Stimulated activated effector memory CD8-positive, alpha-beta T cell treated with anti-CD3 and anti-CD28 coated beads, Interleukin-12 subunit alpha, Interleukin-12 subunit beta, amount 100 ng/mL, for 72 hours (primary cell): ENCODE measurements at regions not wholly inside any gene's neighbourhood (a gene's known extent, or its start where the extent isn't known, plus 50 kb on each side); places are given as distances from the start of the nearest gene placed in this dataset.
A peak's percentile ranks its signal among the peaks of the same experiment; 100 is the strongest.
"Not testable (repeated sequence)": the region's sequence is repeated elsewhere in the genome, so short reads cannot be mapped to it uniquely, and the experiment has no call there.

ENCODE experiments used
- ATAC-seq: fragments of 150-1000 bp; cut with Tn5 transposase; 2 replicates; pipeline ENCODE4 v1.10.0; 2021
- DNase-seq, 2 donors: peaks; one replicate each; pipeline ENCODE4 v3.0.0; 2021 to 2022; ENCODE audit warnings: low spot score in 2 of 2
- H3K27ac Mint-ChIP-seq: one replicate; pipeline ENCODE4 v1.8.0; 2022; ENCODE audit warnings: mild to moderate bottlenecking, mixed read lengths
- H3K36me3 Mint-ChIP-seq: one replicate; pipeline ENCODE4 v1.8.0; 2022; ENCODE audit warnings: mild to moderate bottlenecking, mixed read lengths
- H3K4me1 Mint-ChIP-seq: one replicate; pipeline ENCODE4 v1.8.0; 2022; ENCODE audit warnings: mixed read lengths
- H3K4me3 Mint-ChIP-seq: one replicate; pipeline ENCODE4 v1.8.0; 2022; ENCODE audit warnings: mild to moderate bottlenecking, mixed read lengths
- H3K9me3 Mint-ChIP-seq: one replicate; pipeline ENCODE4 v1.8.0; 2022; ENCODE audit warnings: mixed read lengths

DNA sequence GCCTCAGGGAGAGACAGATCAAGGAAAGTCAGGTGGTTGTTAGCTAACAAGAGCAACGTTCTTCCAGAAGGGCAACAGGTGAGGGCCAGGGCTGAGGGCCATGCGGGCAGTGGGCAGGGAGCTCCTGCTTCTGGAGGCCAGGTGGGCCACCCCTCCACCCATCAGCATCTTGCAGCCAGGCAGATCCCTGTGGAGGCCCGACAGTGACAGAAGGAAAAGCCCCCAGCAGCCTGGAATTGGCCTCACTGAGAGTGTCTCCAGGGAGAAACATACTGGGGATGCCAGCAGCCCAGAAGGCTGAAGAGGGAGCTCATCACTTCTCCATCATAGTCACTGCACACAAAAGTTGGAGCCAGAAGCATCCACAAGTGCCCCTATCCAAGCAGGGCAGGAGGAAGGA lies 300.1 kb downstream of the BCL2L11 start:
- H3K9me3 Mint-ChIP-seq, ATAC-seq, DNase-seq, H3K27ac Mint-ChIP-seq, H3K36me3 Mint-ChIP-seq, H3K4me3 Mint-ChIP-seq: not testable (repeated sequence)
- peaks cover 17% of the 10 kb centered on the region for H3K4me1 Mint-ChIP-seq

GRCh38 chr2:111421949-111422348 lies 301.2 kb downstream of the BCL2L11 start:
- not testable (repeated sequence) for H3K27ac Mint-ChIP-seq

GRCh38 chr2:111422562-111422961 lies 301.8 kb downstream of the BCL2L11 start:
- H3K36me3 Mint-ChIP-seq, H3K4me3 Mint-ChIP-seq, H3K27ac Mint-ChIP-seq, ATAC-seq, DNase-seq, H3K9me3 Mint-ChIP-seq: not testable (repeated sequence)
- H3K4me1 Mint-ChIP-seq, result peaks cover 16% of the 10 kb centered on the region

More at GRCh38 chr2:111421949-111422348, 301.2 kb downstream of the BCL2L11 start:
- H3K36me3 Mint-ChIP-seq, H3K4me3 Mint-ChIP-seq, DNase-seq, ATAC-seq, H3K9me3 Mint-ChIP-seq: not testable (repeated sequence)
- H3K4me1 Mint-ChIP-seq, result peaks cover 11% of the 10 kb centered on the region

DNA sequence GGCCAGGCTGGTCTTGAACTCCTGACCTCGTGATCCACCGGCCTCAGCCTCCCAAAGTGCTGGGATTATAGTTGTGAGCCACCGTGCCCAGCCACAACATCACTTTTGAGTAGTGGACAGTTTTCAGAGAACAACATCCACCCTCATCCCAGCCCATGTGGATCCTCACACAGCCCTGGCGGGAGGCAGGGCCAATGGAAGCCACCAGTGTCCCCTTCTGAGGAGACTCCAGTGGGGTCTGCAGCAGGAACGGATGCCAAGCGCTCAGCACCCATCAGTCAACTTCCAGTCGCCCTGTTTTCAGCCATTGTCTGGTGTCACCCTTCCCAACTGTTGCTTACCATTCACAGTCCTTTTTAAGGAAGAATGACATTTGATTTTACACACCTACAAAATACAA lies 302.5 kb downstream of the BCL2L11 start:
- DNase-seq, H3K27ac Mint-ChIP-seq, H3K9me3 Mint-ChIP-seq, H3K4me3 Mint-ChIP-seq, H3K36me3 Mint-ChIP-seq, ATAC-seq: not testable (repeated sequence)
- peaks cover 19% of the 10 kb centered on the region for H3K4me1 Mint-ChIP-seq

DNA sequence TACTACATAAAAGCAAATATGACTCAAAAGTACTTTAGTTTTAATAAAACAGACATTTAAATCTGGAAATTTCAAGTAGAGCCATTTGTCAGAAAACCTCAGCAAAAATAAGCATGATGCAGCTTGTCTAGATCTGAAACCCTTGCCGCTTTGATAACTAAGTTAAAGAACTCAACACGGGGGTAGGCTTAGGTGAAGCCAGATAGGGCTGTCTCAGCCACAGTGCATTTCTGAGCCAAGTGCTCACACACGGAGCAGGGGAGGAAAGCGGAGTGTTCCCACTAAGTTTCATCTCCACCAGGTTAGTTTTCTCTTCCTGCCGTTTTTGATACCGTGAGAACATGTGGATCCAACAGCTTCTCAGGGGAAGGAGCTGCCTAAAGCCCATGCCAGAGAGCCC lies 303.5 kb downstream of the BCL2L11 start:
- H3K27ac Mint-ChIP-seq, H3K9me3 Mint-ChIP-seq, DNase-seq, H3K36me3 Mint-ChIP-seq, ATAC-seq, H3K4me3 Mint-ChIP-seq: not testable (repeated sequence)
- H3K4me1 Mint-ChIP-seq, result peaks cover 24% of the 10 kb centered on the region

GRCh38 chr2:111424851-111425309 lies 304.2 kb downstream of the BCL2L11 start:
- Mint-ChIP-seq H3K27ac (peak overlapping the region; percentile 43), H3K4me1 (peaks cover 24% of the 10 kb centered on the region)
- not testable (repeated sequence) for H3K9me3 Mint-ChIP-seq, H3K4me3 Mint-ChIP-seq, H3K36me3 Mint-ChIP-seq
- DNase-seq (peak; percentile 42 to 87), ATAC-seq (peak; percentile 77)

DNA sequence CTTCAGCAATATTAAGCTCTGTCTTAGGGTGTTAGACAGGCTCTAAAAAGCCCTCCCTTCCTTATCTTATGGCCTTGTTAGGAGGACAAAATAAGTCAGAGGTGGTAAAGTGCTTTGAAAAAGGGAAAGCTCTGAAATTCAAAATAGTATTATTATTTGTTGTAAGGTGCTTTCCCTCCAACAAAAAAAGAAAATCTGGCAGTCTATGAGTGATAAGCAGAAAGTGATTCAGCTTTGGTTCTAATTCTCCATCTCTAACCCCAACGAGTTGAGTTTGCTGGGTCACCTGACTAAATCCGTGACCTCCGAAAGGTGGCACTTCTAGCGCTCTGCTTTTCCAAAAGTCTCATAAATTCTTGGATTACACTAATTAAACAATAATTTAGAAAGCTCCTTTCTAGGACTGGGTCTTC lies 305.1 kb downstream of the BCL2L11 start:
- H3K36me3 Mint-ChIP-seq, DNase-seq, H3K27ac Mint-ChIP-seq, H3K9me3 Mint-ChIP-seq, H3K4me3 Mint-ChIP-seq: not testable (repeated sequence)
- peak; percentile 84 for ATAC-seq
- peaks cover 24% of the 10 kb centered on the region for H3K4me1 Mint-ChIP-seq

DNA sequence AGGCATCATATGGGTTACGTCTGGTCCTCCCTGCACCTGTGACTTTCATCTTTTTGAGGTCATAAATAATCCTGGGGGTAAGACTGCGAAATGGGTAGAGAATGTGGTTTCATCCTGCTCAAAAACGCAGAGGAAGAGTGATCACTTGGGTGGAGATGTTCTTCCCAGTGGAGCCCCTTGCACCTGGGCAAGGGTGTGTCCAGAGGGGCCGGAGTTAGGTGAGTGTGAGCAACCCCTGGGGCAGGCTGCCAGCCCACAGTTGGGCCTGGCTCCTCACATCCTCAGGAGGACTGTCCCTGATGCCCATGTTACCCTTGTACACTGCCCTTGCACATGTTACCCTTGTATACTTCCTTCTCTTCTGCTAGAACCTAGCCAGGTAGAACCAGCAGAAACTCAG lies 306.6 kb downstream of the BCL2L11 start:
- H3K27ac Mint-ChIP-seq, ATAC-seq, H3K36me3 Mint-ChIP-seq, H3K4me3 Mint-ChIP-seq, H3K9me3 Mint-ChIP-seq, DNase-seq: not testable (repeated sequence)
- H3K4me1 Mint-ChIP-seq, result peaks cover 18% of the 10 kb centered on the region

GRCh38 chr2:111428915-111429314 lies 308.2 kb downstream of the BCL2L11 start:
- ATAC-seq, H3K9me3 Mint-ChIP-seq, DNase-seq, H3K4me3 Mint-ChIP-seq, H3K27ac Mint-ChIP-seq, H3K36me3 Mint-ChIP-seq: not testable (repeated sequence)
- H3K4me1 Mint-ChIP-seq, result peaks cover 18% of the 10 kb centered on the region

DNA sequence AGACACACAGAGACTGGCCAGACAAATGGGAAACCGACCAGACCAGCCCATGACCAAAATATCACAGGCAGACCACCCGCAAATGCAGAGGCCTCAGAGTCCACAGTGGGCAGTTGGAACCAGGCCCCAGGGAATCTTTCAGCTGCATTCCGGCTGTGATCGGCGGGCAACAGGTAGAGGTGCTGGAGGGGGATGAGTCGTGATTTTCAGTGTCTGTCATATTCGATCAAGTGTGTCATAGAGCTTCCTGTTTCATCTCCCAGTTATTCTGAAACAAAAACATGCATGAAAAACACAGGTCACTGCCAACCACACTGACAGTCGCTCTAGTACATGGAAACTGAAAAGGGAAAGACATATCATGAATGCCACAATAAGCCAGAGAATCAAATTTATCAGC lies 308.6 kb downstream of the BCL2L11 start:
- H3K4me3 Mint-ChIP-seq, H3K27ac Mint-ChIP-seq, H3K9me3 Mint-ChIP-seq, DNase-seq, H3K36me3 Mint-ChIP-seq: not testable (repeated sequence)
- peaks cover 18% of the 10 kb centered on the region for H3K4me1 Mint-ChIP-seq
- peak; percentile 56 for ATAC-seq

- not testable (repeated sequence) for H3K36me3 Mint-ChIP-seq, DNase-seq, H3K9me3 Mint-ChIP-seq, H3K4me3 Mint-ChIP-seq, ATAC-seq, H3K27ac Mint-ChIP-seq
- peaks cover 18% of the 10 kb centered on the region for H3K4me1 Mint-ChIP-seq
Observed at GRCh38 chr2:111430817-111431661, 310.3 kb downstream of the BCL2L11 start.

DNA sequence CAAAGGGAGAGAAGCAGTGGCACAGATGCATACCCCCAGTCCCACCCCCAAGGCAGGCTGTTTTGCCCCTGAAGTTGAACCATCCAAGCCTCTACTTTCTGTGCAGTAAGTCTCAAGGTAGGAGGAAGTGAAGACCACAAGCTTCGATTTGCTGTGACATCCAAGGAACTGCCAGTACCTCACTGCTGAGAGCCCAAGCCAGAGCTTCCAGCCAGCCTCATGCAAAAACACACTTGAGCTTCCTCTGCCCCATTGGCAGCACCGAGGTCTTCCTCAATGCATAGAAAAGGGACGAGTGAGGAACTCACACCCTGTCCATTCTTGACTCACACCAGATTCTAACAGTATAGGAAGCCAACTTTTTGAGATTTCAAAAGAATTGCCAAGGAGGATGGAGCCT lies 311.7 kb downstream of the BCL2L11 start:
- not testable (repeated sequence) for H3K9me3 Mint-ChIP-seq, H3K27ac Mint-ChIP-seq, DNase-seq, H3K4me3 Mint-ChIP-seq, H3K36me3 Mint-ChIP-seq
- peak; percentile 3 for ATAC-seq
- H3K4me1 Mint-ChIP-seq, result peaks cover 14% of the 10 kb centered on the region

DNA sequence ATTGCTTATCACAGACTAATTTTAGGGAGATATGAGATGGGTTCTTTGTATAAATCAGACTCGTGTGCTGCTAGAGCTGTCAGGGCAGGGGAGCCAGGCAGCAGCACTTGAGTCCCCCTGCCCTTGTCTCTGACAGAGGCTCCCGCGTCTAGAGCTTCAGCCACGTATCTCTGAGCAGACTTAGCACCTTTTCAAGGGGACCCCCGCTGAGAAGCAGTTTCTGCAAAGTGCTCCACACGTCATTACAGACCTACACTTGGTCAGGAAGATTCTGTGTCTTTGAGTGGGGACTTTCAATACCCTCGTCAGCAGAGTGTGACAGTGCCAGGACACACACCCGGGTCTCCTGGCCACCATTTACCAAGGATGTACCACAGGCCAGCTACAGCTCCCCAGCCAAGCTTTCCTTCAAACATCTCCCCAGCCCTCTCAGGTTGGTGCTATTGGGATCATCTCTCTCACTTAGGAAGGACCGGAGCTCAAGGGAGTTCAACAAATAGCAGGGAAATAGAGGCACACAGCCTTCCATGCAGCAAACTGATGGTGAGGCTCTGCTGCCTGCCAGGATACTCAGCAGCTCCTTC lies 312.3 kb downstream of the BCL2L11 start:
- H3K9me3 Mint-ChIP-seq, DNase-seq, H3K27ac Mint-ChIP-seq, H3K4me3 Mint-ChIP-seq, H3K36me3 Mint-ChIP-seq: not testable (repeated sequence)
- peak; percentile 68 for ATAC-seq
- H3K4me1 Mint-ChIP-seq, result peaks cover 12% of the 10 kb centered on the region

GRCh38 chr2:111433892-111434607 lies 313.3 kb downstream of the BCL2L11 start:
- not testable (repeated sequence) for H3K4me1 Mint-ChIP-seq, H3K36me3 Mint-ChIP-seq, H3K9me3 Mint-ChIP-seq, DNase-seq, H3K4me3 Mint-ChIP-seq, H3K27ac Mint-ChIP-seq, ATAC-seq

DNA sequence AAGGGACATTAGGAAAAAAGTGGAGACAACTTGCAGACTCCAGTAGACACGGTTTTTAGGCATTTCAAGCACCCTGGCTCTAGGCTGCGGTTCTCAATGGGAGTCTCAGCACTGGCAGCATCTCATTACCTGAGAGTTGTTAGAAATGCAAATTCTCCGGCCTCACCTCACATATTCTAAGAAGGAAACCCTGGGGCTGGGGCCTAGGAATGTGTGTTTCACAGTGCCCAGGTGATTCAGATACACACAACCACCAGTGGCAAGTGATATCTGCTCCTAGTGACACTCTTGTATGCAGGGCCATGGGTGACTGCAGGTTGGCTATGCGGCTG lies 313.9 kb downstream of the BCL2L11 start:
- H3K27ac Mint-ChIP-seq, H3K4me3 Mint-ChIP-seq, H3K9me3 Mint-ChIP-seq, DNase-seq, H3K36me3 Mint-ChIP-seq, H3K4me1 Mint-ChIP-seq: not testable (repeated sequence)
- peak; percentile 38 for ATAC-seq
